Gastroesophageal sphincter (tissue), 3 donors: ENCODE measurements at regions not wholly inside any gene's neighbourhood (a gene's known extent, or its start where the extent isn't known, plus 50 kb on each side); places are given as distances from the start of the nearest gene placed in this dataset.

Experiments
- EP300 ChIP-seq: sonication (generic); formaldehyde crosslinking; IDR thresholded peaks from one replicate; pipeline ENCODE4 v1.6.1; 2017; ENCODE audit warnings: antibody characterized with exemption, mild to moderate bottlenecking
- TF ChIP-seq, protein P1 (sequence below), 4 experiments: fragments of 200-600 bp in 2 of 4; fragments of 450-650 bp in 2 of 4; sonication (generic) in 1 of 4; IDR thresholded peaks; one replicate each; pipeline ENCODE4 v1.5.1; 2017 to 2019; ENCODE audit warnings: antibody characterized with exemption in 4 of 4, mild to moderate bottlenecking in 2 of 4, moderate library complexity in 2 of 4

DNA sequence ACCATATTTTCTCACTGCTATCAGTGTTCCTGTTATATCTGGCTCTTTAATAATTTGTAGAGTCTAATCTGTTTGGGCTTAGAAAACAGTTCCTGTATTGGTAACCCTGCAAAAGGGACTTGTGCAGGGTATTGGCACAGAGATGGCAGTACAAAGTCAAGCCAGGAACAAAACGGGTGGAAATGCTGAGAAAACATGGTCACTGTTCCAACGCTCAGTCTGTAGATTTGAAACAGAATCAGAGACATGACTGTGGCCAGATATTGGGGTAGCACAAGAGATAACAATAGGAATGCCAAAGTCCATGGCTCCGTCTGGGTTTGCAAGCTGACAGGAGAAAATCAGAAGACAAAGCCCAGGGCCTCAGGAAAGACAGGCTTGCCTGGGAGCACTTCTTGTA lies 290.7 kb upstream of the PDE3A start:
- TF ChIP-seq, protein P1, sequence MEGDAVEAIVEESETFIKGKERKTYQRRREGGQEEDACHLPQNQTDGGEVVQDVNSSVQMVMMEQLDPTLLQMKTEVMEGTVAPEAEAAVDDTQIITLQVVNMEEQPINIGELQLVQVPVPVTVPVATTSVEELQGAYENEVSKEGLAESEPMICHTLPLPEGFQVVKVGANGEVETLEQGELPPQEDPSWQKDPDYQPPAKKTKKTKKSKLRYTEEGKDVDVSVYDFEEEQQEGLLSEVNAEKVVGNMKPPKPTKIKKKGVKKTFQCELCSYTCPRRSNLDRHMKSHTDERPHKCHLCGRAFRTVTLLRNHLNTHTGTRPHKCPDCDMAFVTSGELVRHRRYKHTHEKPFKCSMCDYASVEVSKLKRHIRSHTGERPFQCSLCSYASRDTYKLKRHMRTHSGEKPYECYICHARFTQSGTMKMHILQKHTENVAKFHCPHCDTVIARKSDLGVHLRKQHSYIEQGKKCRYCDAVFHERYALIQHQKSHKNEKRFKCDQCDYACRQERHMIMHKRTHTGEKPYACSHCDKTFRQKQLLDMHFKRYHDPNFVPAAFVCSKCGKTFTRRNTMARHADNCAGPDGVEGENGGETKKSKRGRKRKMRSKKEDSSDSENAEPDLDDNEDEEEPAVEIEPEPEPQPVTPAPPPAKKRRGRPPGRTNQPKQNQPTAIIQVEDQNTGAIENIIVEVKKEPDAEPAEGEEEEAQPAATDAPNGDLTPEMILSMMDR (IDR thresholded peaks at IDR 0.05), result no peak
- no peak for TF ChIP-seq EP300
